Renal cortex interstitium (tissue), 11 donors: ENCODE measurements at regions not wholly inside any gene's neighbourhood (a gene's known extent, or its start where the extent isn't known, plus 50 kb on each side); places are given as distances from the start of the nearest gene placed in this dataset.
"Not testable (repeated sequence)": the region's sequence is repeated elsewhere in the genome, so short reads cannot be mapped to it uniquely, and the experiment has no call there.

Source experiments
- DNase-seq, 11 donors: peaks; one replicate each; pipeline ENCODE4 v3.0.0-alpha.2; 2013; ENCODE audit warnings: low read depth in 9 of 11, low spot score in 4 of 11; ENCODE audit errors: extremely low read depth in 1 of 11

DNA sequence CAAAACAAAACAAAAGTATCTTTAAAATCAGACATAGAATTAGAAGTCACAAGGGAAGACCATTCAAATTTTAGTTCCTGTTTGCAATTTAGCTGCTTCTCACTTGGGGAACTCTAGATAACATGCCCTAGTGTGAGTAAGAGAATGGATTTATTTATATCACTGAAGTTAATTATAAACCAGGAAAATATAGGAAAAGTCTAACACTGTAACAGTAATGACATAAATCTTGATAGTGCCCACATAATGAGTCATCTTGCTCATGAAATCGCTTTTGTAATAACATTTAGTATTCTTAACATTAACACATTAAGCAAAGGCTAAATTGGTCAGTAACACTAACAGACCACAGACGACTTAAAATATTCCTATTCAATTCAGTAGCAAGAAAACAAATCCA lies 710.7 kb downstream of the STPG2 start:
- DNase-seq, result no peak

- DNase-seq, result not testable (repeated sequence)
These were observed 705.1 kb downstream of the STPG2 start for GRCh38 chr4:97437998-97438705.

- DNase-seq, result no peak
These were observed 690.1 kb downstream of the STPG2 start for GRCh38 chr4:97453186-97453585.

GRCh38 chr4:97457253-97457652 lies 686.0 kb downstream of the STPG2 start:
- DNase-seq, result peak in 8 of 11 donors; percentile 1 to 32 (median 8)

DNA sequence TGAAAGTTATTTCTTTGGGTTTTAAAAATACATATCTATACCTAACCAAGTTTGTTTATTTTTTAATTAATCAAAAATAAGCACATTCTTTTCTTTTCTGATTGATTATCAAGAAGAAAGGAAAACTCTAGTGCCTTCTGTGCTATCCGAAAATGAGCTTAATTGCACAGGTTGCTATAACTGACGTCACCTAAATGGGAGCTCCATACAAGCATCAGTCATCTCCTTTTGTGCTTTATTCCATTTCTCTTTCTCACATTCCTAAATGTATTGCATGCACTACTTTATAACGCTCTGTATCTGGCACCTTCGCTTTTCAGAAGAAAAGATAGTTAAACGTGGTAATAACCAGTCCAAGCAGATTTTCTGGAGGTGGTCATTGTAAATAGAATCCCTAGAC lies 675.0 kb downstream of the STPG2 start:
- no peak for DNase-seq

DNA sequence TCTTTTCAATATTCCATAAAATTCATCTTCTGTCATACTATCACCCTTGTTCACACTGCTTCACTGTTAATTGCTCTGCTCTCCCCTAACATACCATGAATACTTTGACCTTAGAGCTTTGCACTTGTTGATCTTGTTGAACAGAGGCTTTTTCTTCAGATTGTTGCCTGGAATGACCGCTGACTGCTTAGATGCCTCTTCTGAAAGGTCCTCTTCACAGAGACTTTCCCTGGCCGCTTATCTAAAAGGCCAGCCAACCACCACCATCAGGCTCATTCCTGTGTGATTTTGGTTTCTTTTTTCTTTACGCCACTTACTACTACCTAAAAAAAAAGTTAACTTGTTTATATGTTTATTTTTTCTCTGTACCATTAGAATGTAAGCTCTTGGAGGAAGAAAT lies 667.7 kb downstream of the STPG2 start:
- no peak for DNase-seq

DNA sequence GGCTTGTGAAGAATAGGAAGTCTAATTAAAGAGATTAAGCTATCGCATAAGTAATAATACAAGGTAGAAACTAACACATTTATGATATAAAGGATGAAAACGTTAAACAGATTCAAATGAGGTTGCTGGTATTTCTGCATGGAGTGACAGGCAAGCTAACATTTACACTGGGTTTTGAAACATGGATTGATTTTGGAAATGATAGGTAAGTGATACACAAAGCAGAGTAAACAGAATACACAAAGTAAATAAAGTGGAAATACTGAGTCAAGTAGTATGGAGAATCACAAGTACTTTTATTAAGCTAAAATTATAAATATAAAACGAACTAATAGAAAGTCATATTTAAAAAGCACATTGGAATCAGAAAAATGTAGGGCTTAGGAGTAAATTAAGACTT lies 665.3 kb downstream of the STPG2 start:
- DNase-seq, result no peak

DNA sequence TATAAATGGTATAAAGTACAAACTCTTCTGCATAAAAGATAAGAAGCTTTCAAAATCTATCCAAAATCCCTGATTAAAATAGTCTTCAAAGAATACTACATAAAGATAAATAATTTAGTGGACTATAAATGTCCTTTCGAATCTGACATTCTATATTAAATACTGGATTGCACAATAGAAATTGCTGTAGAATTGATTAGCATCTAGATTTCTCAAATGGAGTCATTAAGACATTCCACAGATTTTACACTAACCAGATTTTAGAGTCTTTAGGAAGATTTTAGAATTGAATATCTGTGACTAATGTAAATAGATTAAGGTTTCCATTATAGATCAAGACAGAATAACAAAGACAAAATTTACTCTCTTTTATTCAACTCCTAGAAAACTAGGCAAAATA lies 663.9 kb downstream of the STPG2 start:
- no peak for DNase-seq

GRCh38 chr4:97491856-97492255 lies 651.4 kb downstream of the STPG2 start:
- DNase-seq, result no peak

GRCh38 chr4:97493815-97494518 lies 649.3 kb downstream of the STPG2 start:
- no peak for DNase-seq

- DNase-seq, result no peak
These were observed 646.9 kb downstream of the STPG2 start for GRCh38 chr4:97496298-97496873.

- no peak for DNase-seq
These were observed 644.4 kb downstream of the STPG2 start for GRCh38 chr4:97498875-97499274.

DNA sequence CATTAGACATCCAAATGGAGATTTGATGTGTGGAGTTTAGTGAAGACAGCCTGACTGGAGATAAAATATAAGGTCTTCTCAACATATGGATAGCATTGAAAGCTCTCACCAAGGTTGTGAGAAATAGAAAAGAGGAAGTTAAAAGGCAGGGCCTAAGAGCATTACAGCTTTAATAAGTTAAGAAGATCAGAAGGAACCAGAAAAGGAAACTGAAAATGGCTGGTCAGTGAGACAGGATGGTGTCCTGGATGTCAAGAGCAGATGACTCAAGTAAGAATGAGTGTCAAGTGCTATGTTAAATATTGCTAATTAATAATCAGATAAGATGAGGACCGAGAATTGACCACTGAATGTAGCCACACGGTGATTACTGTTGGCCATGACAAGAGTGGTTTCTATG lies 642.9 kb downstream of the STPG2 start:
- DNase-seq, result no peak

- no peak for DNase-seq
These were observed 638.6 kb downstream of the STPG2 start for GRCh38 chr4:97504713-97505112.

DNA sequence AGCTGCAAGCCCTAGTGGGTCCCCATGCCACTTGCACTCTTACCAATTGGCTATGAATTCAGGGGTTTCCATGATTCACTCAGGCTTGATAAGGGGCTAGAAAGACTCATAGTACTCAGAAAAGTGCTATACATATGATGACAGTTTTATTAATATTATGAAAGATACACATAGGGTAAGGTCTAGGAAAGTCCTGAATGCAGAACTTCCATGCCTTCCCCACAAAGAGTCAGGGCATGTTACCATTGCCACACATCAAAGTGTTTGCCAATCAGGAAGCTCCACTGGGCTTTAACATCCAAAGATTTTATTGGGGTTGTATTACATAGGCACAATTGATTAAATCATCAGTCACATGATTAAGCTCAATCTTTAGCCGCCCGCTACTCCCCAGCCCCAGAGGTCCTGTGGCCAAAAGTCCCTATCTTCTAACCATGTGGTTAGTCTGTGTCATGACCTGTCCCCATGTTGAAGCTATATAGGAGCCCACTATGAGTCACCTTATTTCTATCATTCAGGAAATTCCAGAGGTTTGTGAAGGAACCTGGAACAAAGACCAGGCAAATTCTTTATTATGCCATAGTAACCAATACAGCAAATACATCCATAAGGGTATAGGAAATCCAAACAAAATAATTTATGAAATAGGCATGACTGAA lies 635.6 kb downstream of the STPG2 start:
- DNase-seq, result no peak
